GM19397 (cell line): ENCODE measurements at regions not wholly inside any gene's neighbourhood (a gene's known extent, or its start where the extent isn't known, plus 50 kb on each side); places are given as distances from the start of the nearest gene placed in this dataset.

Experiments
- ATAC-seq: cut with Tn5 transposase; IDR thresholded peaks from one replicate; pipeline ENCODE4 v1.9.1; 2021; ENCODE audit warnings: mild to moderate bottlenecking, moderate library complexity; ENCODE audit not compliant: unreplicated experiment

DNA sequence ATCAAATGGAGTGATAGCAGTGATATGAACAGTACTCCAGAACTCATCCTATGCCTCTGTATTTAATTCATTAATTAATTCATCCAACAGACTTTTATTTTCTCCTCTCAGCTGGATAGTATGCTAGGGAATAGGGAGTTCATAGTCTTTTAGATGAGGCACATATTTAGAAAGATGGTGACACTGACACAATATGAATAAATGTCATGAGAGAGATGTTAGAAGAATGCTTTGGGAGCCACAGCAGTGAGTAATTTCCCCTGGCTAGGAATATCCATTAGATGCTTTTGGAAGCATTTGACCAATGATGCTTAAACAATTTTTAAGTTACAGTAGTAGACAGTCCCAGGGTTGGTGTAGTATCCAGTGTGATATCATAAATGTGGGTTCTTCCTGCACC, 428.7 kb upstream of the SGCD start:
- no peak for ATAC-seq

DNA sequence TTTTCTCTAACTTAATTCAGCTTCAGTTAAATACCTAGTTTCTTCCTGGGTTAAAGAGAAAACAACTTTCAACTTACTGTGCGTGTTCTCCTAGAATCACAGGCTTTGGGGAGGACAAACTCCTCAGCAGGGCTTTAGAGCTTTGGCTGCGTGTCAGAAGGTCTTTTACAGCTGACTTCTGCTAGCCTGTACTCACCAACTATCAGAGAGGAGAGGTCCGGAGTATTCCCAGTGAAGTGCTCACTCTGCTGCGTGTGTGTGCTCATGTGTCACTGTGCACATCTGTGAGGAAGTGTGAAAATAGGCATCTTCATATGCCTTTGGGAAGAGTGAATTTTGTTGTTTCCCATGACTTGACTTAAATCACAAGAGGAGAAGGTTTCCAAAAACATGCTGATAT, 423.2 kb upstream of the SGCD start:
- no peak for ATAC-seq

DNA sequence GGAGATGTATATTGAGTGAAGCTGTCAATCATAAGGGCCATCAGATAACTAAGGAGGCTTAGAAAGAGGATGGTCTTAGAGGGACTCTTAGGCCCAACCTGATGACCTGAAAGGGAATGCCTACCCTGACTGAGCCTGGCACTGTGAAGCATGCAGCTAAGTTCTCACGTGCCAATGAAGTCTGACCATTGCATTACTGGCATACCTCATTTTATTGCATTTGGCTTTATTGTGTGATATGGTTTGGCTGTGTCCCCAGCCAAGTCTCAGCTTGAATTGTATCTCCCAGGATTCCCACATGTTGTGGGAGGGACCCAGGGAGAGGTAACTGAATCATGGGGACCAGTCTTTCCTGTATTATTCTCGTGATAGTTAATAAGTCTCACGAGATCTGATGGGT, 421.6 kb upstream of the SGCD start:
- ATAC-seq = no peak

DNA sequence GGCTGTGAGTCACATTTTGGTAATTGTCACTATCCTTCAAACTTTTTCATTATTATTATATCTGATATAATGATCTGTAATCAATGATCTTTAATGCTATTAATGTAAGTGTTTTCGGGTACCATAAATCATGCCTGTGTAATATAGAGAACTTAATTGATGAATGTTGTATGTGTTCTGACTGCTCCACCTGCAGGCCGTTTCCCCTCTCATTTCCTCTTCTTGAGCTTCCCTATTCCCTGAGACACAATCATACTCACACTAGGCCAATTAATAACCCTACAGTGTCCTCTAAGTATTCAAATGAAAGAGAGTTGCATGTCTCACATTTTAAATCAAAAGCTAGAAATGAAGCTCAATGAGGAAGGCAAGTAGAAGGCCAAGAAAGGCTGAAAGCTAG, 420.9 kb upstream of the SGCD start:
- ATAC-seq = no peak

DNA sequence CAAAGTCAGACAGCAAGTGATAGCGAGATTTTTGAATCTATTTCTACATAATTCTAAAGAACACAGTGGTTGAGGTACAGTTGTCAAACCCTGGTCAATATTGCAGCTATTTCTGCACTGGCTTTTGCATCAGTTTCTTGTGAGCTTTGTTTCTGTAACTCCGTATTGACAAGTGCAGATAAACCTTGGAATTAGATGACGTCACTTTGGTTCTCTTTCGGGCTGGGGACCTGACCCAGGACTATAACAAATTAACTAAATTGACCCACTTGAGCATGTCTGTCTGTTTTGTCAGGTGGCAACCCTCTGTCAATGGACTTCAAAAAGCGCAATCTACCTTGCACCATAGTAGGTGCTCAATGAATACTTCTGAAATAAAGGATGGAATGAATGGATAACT, 418.4 kb upstream of the SGCD start:
- no peak for ATAC-seq

DNA sequence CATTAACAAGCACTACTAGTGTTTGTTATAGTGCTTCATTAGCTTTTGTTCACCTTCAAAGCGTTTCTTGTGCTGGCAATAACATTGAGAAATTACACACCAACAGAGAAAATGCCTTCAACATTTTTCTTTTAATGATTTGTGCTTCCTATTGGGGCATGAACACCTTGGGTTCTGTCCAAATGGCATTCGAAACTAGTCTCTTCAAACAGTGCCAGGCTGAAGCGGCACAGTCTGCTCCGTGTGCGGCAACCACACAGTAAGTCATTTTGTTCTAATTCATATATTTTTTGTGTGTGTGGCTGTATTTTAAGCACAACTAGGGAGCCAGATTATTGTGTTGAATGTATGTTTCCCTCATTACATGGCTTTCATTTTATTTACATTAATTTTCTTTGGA, 414.7 kb upstream of the SGCD start:
- ATAC-seq = no peak

DNA sequence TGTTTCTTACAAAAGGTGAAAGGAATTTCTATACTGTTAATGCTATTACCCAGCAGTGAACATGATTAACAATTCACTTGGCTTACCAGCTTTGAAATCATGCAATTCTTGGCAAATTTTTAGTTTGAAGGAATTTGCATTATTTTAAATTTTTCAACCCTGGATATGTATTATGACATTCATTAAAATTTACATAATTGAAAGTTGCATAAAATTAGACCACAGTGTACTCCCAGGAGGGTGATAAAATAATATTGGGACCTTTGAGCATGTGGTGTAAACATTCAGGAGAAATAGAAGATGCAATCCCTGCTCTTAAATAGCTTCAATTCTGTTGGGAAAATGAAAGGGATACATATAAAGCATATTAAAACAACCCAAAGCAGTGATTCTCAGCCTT, 412.2 kb upstream of the SGCD start:
- ATAC-seq = no peak

DNA sequence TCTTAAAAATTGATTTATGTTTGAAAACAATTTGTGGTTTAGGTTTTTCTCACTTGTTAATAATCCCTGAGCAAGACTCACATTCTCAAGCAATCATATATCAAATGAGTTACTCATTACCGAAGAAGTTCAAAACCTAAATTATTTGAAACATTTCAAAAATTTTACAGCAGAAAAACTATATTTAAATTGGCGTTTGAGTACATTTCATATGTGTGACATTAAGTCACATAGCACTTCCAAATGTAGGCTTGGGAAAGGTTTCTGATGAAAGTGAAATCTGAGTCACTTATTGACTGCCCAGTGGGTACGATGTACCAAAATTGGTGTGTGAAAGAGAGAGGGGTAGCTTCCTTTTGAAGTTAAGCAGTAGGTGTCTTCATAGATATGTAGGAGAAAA, 411.4 kb upstream of the SGCD start:
- ATAC-seq = no peak

DNA sequence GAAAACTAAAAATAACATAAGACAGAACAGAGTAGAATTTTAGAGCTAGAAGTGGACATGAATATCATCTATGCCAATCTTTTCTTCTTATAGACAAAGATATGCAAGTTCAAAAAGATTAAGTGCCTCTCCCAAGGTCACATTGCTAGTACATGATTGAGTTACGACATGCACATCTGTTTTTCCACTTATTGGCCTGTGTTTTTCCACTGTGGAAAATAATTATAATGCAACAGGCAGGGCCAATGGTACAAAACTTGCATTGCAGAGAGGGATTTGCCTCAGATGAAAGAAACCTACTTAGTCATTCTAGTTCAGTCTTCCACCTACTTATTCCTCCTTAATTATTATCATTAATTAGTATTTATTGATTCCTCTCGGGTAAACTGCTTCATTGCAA, 407.8 kb upstream of the SGCD start:
- no peak for ATAC-seq

DNA sequence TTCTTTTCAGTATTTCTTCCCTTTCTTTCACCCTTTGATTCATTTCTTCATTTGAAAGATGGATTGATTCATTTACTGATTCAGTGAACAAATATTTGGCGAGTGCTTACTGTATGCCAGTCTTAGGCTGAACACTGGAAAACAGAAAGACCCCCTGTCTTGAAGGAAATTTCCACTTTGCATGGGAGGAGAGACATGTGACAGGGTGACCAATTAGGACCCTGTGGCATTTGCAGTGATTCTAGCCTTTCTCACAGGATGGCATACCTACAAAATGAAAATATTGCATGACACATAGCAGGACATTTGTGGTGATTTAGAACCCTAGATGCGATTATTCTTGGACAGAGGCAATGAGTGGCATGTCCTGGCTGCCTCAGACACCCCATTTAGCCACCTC, 407.2 kb upstream of the SGCD start:
- ATAC-seq = no peak

DNA sequence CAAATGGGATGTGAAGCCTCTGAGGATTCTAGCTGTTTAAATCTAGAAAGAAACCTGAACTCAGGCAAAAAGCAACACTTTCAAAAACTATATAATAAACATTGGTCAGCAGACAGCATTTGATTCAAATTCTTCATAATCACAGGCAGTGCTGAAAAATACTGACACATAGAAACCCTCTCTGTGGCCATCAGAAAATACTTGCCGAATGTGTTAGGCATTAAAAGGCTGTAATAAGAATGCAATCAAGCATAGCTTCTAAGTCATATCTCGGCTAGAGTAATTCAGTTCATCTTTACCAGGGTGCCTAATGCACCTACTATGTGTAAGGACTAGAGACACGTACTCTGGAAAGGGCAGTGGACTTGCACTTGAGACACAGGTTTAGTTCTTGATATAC, 405.3 kb upstream of the SGCD start:
- no peak for ATAC-seq

DNA sequence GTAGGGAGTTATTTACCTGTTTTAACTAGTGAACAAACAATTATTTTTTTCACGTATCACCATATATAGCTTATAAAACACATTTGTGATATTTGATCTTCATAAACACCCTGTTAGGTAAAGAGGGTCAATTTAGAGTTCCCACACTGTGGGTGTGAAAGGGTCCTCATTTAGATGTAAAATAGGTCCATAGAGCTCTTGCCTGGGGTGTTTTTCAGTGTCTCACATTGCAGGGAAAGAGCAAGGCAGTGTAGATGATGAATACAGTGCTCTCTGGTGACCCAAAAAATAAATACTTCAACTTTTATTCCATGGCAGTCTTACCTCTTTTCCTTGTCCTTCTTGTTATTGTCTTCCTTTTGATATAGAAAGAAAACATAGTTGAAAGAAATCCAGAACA, 403.2 kb upstream of the SGCD start:
- ATAC-seq = no peak

DNA sequence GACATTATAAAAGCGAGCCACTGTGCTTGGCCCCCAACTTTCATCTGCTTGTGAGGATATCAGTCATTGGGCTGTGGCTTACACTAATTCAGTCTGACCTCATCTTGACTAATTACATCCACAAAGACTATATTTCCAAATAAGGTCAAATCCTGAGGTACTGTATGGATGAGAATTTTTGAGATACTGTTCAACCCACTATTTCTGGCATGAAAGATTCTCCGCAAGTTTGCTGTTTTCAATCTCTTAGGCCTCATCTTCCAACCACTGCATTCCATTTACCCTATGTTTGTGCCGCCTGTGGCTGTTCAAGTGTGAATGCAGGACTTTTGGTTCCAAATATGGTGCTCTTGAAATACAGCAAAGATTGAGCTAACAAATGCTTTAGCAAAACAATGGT, 400.9 kb upstream of the SGCD start:
- ATAC-seq = no peak

DNA sequence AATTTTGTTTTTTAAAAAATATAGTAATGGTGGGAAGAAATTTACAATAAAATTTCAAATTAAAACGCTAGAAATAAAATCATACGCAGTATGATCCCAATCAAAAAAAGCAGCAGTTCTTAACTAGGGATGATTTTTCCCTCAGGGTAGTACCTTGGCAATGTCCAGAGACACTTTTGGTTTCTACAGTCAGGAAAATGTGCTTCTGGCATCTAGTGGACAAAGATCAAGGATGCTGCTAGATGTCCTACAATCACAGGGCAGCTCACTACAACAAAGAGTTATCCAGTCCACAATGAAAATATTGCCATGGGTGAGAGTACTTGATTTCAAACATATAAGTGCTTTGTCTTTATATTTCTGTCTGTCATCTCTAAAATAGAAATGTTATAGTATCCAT, 400.2 kb upstream of the SGCD start:
- ATAC-seq = no peak

DNA sequence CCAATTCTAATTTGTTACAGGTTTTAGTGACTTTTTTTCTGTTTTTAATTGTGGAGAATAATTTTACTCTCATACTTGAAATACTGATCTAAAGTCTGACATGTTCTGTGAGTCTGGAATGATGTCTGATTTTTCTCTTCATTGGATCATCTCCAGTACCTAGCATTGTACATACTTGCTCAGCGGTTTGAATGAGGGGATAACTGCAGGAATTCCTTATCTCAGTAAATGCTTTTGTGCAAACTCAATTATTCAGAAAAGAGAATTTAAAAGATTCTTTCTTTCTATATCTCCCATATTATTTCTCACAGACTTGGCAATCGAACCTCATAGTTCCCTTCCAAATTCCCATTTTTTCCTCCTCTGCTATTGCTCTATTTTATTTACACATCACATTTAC, 397.9 kb upstream of the SGCD start:
- no peak for ATAC-seq

DNA sequence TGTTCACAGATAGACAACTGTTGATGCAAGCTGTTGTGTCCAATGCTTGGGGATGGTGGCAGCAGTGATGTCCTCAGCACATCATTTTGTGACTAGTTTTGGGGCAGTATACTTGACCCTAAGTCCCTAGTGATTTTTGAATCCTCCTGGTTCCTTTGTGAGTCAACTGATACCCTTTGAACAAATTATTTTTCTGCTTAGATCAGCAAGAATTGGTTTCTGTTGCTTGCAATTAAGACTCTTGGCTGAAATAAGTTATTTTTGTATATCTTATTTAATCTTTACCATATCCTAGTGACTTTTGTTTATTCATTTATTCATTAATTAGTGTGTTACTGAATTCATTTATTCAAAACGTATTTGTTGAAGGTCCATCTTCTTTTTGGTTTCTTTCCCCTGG, 392.0 kb upstream of the SGCD start:
- ATAC-seq = no peak

DNA sequence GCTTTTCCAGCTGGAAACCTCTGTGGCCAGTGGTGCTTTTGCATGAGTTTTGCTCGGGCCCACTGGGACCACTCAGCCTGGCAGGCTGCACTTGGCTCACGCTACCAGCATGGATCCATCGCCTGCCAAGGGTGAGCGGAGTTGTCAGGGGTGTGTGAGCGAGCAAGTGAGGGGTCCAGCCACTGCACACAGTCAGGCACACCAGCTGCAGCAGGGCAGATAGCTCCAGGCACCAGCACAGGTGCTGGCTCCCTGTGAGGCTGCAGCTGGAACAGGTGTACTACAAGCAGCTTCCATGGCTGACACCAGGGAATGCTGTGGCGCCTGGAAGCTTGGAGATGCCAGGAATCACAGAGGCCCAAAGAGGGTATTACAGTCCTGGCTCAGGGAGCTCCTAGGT, 391.2 kb upstream of the SGCD start:
- ATAC-seq = no peak

DNA sequence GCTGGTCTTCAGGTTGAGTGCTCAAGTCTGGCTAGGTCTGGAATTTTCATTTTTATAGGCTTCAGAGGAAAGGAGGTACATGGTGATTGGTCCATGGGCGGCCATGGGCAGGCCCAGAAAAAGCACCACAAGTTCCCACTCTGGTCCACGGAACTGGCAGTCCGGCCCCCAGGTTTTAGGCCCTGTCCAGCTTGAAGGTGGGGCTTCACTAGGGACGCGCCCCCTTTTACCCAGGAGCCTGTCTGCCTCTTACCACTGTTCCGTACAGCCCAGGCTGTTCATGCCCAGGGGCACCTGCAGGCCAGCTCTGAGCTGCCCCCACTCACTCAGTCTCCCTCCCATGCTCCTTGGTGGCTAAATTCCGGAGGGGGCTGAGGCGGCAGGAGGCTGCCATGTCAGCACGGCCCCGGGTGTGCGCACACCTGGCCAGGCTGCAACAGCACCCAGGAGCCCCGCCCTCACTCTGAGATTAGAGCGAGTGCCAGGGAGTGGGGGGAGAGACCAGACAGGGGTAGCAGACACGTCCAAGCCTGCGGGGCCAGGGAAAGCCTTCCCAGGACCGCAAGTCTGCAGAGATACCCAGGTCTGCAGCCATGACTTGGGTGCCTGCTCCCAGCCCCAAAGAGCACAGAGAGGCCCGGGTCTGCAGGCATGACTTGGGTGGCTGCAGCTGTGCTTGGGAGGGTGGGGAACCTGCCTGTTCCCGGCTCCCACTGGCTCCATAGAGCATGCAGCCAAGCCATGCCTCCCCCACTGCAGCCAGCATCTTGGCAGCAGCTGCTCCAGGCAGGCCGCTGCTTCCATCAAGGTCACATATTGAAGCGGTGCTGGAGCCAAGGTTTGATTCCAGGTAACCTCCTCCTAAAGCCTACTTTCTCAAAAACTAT, 390.2 kb upstream of the SGCD start:
- no peak for ATAC-seq

DNA sequence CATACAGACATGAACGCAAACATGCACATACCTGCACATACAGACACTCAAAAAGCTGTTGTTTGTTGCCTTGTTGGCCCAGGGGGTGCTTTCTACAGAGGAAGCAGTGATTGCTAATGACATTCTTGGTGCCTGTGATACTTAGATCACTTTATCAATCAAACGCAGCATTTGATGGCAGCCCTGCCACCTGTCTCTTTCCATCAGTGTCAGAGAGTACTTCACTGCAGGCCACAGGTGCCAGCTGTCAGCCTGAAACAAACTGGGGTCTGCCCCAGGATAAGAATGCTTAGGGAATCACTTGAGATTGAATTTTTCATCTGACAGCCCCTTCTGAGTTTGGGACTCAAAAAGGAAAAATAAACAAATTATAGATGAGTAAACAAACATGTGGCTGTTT, 388.9 kb upstream of the SGCD start:
- no peak for ATAC-seq

DNA sequence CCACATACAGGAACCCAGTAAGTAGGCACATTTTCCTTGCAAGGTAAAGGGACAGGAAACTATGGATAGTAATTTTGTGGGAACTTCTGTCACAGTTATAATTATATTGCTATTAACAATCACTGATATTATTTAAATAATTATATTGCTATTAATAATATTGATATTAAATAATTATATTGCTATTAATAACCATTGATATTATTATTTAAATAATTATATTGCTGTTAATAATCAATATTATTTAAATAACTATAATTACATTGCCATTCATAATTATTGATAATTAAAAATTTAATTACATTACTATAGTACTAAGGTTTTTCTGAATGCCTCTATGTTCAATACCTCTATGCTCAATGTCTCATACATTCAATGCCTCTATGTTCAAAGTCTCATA, 385.6 kb upstream of the SGCD start:
- no peak for ATAC-seq

DNA sequence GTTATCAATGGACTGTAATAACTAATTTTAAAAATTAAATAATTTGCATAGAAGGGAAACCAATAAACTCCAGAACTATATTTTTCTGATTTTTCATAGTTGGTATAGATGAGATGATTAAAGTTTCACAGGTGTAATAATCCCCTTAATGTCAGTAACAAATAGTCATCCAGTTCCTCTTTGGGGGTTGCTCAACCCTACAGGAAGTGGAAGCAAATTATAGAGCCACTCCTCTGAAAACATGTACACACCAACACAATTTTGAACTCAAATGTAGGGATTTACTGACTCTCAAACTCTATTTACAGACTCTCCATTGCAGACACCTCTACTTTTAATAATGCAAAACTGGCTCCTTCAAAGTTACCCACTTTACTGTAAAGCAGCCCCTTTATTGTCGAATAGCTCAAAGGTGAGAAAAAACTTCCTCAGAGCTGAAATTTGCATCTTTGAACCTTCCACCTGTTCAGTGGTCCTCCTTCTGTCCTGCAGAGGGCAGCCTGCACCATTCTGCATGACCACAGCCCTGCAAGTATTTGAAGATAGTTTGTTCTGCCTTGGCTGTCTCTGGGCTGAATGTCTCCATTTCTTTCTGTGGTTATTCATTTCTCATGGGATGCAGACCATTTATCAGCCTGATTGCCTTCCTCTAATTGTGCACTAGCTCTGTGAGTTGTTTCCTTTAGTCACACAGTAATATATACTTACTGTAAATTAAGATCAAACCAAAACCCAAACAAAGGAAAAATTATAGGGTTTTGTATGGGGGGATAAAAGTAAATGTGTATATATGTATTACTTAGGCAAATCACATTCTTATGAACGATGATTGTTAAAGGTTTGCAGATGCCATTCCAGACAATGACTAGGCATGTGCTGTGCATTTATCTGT, 383.2 kb upstream of the SGCD start:
- ATAC-seq = peak; percentile 93

DNA sequence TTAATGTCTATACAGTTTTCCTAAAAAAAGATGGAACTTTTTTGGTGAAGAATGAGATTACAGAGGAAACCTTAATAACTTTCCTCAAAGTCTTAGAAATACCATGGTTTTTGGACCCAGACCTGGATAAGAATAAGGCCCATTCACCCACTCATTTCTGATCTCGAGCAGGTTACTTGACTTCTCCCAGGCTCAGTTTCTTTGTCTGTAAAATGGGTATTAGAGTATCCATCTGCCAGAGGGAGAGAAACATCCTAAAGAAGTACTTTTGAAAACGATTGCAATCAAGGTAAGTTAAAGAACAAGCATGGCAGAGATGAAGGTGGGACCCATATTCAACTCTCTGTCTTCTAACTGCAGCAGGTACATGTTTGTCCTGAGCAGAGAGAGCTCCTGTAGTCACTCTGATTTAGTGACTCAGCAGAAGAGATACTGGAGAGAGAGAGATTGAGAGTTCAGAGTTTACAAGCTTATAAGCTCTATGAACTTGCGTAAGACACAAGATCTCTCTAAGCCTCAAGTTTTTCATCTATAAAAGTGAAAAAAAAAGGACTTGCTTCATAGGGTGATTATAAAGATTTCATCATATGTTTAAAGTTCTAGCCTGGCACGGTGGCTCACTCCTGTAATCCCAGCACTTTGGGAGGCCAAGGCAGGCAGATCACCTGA, 379.4 kb upstream of the SGCD start:
- no peak for ATAC-seq
